Ovary (tissue), 3 donors: ENCODE measurements at regions not wholly inside any gene's neighbourhood (a gene's known extent, or its start where the extent isn't known, plus 50 kb on each side); places are given as distances from the start of the nearest gene placed in this dataset.

Experiments used
- CTCF ChIP-seq, 3 donors: fragments of 450-650 bp in 2 of 3; fragments of 200-600 bp in 1 of 3; IDR thresholded peaks; one replicate each; pipeline versions ENCODE4 v1.5.1 to v1.8.0; 2016 to 2022; ENCODE audit warnings: antibody characterized with exemption in 3 of 3, mild to moderate bottlenecking in 1 of 3
- EP300 ChIP-seq: sonication (generic); formaldehyde crosslinking; IDR thresholded peaks from one replicate; pipeline ENCODE4 v1.6.1; 2017; ENCODE audit warnings: antibody characterized with exemption
- POLR2A ChIP-seq: fragments of 450-650 bp; IDR thresholded peaks from one replicate; pipeline ENCODE4 v1.6.1; 2017; ENCODE audit warnings: antibody characterized with exemption, mild to moderate bottlenecking, moderate library complexity
- donor health status: DM: no; HTN: no; CAD: no.

DNA sequence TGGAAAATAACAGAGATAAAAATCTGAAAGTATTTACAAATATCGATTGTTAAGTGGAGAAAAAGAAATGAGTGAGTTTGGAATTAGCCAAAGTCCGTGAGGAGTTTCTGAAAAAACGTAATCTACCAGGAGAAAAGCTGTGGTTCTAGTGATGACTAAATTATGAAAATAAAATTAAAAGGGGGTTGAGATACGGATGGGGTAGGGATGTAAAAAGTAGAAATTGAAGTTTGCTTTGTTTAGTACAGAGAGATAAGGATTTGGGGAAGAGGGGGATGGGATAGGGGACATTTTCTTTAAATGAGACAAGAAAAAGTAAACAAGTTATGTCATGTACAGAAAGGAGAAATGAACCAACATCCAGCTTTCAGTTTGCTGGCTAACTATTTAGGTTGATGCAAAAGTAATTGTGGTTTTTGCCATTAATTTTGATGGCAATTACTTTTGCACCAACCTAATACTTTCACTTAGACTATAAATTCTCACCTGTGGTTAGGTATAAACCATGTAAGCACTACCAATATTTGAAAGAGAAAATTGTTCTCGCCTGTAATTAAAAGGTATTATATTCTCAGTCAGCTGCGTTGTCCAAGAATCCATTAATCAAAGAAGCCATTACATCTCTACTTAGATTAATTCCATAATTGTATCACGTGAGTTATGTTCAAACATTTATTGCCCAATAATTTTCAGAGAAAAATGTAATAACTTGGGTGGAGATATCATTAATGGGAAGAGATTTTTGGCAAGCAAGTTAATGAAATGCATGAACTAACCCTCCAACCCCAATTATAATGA is 143.0 kb upstream of the NRP1 start:
- TF ChIP-seq EP300 = no peak
- TF ChIP-seq POLR2A = no peak
- TF ChIP-seq CTCF (IDR thresholded peaks at IDR 0.05) = no peak
